ENCODE measurements at regions not wholly inside any gene's neighbourhood (a gene's known extent, or its start where the extent isn't known, plus 50 kb on each side); places are given as distances from the start of the nearest gene placed in this dataset.

GRCh38 chr4:17097362-17097761 is 198.9 kb upstream of the LDB2 start:
- no peak for DNase-seq
- CTCF ChIA-PET, result no interaction called here

GRCh38 chr4:17096692-17097091 is 198.2 kb upstream of the LDB2 start:
- Histone ChIP-seq H3K36me3 (ENCODE audit: low read depth) (no peaks in the 10 kb centered on the region), H3K27me3 (ENCODE audit: insufficient read depth, low read depth) (no peaks in the 10 kb centered on the region), H3K79me2 (ENCODE audit: low read depth) (no peaks in the 10 kb centered on the region), H4K20me1 (ENCODE audit: insufficient read depth) (no peaks in the 10 kb centered on the region), H3K4me2 (no peak overlapping the region), H3K4me1 (replicated peaks; ENCODE audit: insufficient read depth) (no peaks in the 10 kb centered on the region), H2AFZ (no peak overlapping the region), H3K9me3 (ENCODE audit: insufficient read depth, low read depth) (no peaks in the 10 kb centered on the region), H3K4me3 (no peak overlapping the region), H3F3A (ENCODE audit: insufficient read depth, low read depth) (no peaks in the 10 kb centered on the region), H3K9me2 (ENCODE audit: insufficient read depth) (no peaks in the 10 kb centered on the region), H3K27ac (no peak overlapping the region)
- CTCF ChIA-PET, result no interaction called here
- no TSS peak for BruUV-seq (replicated peaks)
- DNase-seq, result no peak
- no peak for TF ChIP-seq EZH2 (IDR thresholded peaks at IDR 0.05; ENCODE audit: low read depth)
- POLR2A ChIA-PET (ENCODE audit: unreplicated experiment), result no interaction called here
- intact Hi-C loops (cut with micrococcal nuclease; ENCODE audit: unreplicated experiment), result no loop called here

More at GRCh38 chr4:17097362-17097761, 198.9 kb upstream of the LDB2 start:
- Histone ChIP-seq H2AFZ (no peak overlapping the region), H4K20me1 (ENCODE audit: insufficient read depth) (no peaks in the 10 kb centered on the region), H3K36me3 (ENCODE audit: low read depth) (no peaks in the 10 kb centered on the region), H3K4me1 (replicated peaks; ENCODE audit: insufficient read depth) (no peaks in the 10 kb centered on the region), H3K27me3 (ENCODE audit: insufficient read depth, low read depth) (no peaks in the 10 kb centered on the region), H3K9me3 (ENCODE audit: insufficient read depth, low read depth) (no peaks in the 10 kb centered on the region), H3K27ac (no peak overlapping the region), H3K4me2 (no peak overlapping the region), H3F3A (ENCODE audit: insufficient read depth, low read depth) (no peaks in the 10 kb centered on the region), H3K79me2 (ENCODE audit: low read depth) (no peaks in the 10 kb centered on the region), H3K9me2 (ENCODE audit: insufficient read depth) (no peaks in the 10 kb centered on the region), H3K4me3 (no peak overlapping the region)
- no peak for TF ChIP-seq EZH2 (IDR thresholded peaks at IDR 0.05; ENCODE audit: low read depth)
- TF ChIP-seq, protein P1, sequence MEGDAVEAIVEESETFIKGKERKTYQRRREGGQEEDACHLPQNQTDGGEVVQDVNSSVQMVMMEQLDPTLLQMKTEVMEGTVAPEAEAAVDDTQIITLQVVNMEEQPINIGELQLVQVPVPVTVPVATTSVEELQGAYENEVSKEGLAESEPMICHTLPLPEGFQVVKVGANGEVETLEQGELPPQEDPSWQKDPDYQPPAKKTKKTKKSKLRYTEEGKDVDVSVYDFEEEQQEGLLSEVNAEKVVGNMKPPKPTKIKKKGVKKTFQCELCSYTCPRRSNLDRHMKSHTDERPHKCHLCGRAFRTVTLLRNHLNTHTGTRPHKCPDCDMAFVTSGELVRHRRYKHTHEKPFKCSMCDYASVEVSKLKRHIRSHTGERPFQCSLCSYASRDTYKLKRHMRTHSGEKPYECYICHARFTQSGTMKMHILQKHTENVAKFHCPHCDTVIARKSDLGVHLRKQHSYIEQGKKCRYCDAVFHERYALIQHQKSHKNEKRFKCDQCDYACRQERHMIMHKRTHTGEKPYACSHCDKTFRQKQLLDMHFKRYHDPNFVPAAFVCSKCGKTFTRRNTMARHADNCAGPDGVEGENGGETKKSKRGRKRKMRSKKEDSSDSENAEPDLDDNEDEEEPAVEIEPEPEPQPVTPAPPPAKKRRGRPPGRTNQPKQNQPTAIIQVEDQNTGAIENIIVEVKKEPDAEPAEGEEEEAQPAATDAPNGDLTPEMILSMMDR (conservative IDR thresholded peaks at IDR 0.05), result no peak
- POLR2A ChIA-PET (ENCODE audit: unreplicated experiment), result no interaction called here
- intact Hi-C loops (cut with micrococcal nuclease; ENCODE audit: unreplicated experiment), result no loop called here
- BruUV-seq (replicated peaks), result no TSS peak

DNA sequence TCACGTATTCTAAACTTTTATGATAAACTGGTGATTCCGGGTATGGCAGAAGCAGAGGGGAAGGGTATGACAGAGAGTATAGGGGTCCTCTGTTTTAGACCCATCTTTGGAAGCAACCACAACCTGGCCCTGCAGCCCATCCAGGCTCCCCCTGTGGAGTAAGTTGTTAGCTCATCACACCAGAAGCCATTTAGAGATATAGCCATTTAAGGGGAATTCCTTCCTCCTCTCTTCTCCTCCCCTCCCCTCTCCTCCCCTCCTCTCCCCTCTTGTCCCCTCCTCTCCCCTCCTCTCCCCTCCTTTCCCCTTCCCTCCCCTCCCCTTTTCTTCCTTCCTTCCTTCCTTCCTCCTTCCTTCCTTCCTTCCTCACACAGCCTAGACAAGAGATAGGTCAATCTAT is 197.3 kb upstream of the LDB2 start:
- no peak overlapping the region for H3K4me3 ChIP-seq
- no peak overlapping the region for H3K27ac ChIP-seq
- intact Hi-C loops (cut with micrococcal nuclease; ENCODE audit: unreplicated experiment), result no loop called here
- TF ChIP-seq EZH2 (IDR thresholded peaks at IDR 0.05; ENCODE audit: low read depth), result no peak
- TF ChIP-seq, protein P1 (conservative IDR thresholded peaks at IDR 0.05), result no peak
- no peaks in the 10 kb centered on the region for H3K9me3 ChIP-seq (ENCODE audit: insufficient read depth, low read depth)
- no peak overlapping the region for H3K4me2 ChIP-seq
- H3K4me1 ChIP-seq (replicated peaks; ENCODE audit: insufficient read depth), result no peaks in the 10 kb centered on the region
- H2AFZ ChIP-seq, result no peak overlapping the region
- no peaks in the 10 kb centered on the region for H4K20me1 ChIP-seq (ENCODE audit: insufficient read depth)
- no peak for DNase-seq
- no peaks in the 10 kb centered on the region for H3F3A ChIP-seq (ENCODE audit: insufficient read depth, low read depth)
- no peaks in the 10 kb centered on the region for H3K36me3 ChIP-seq (ENCODE audit: low read depth)
- no peaks in the 10 kb centered on the region for H3K9me2 ChIP-seq (ENCODE audit: insufficient read depth)
- ChIA-PET CTCF (no interaction called here), POLR2A (ENCODE audit: unreplicated experiment) (no interaction called here)
- no peaks in the 10 kb centered on the region for H3K79me2 ChIP-seq (ENCODE audit: low read depth)
- no peaks in the 10 kb centered on the region for H3K27me3 ChIP-seq (ENCODE audit: insufficient read depth, low read depth)
- no TSS peak for BruUV-seq (replicated peaks)

DNA sequence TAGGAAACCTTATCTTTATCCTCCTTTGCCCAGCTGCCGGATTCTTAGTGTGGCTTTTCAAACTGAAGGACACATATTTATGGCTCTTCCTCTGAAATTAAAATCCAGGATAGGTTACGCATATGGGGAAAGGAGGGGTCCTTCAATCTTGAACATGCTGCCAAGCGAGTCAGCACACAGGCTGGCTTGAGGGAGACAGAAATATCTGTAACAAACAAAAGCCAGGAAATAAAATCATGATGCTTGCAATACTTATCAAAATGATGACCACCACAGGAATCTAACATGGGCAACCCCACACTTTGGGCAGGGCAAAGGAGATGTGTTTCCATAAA is 196.4 kb upstream of the LDB2 start:
- no peaks in the 10 kb centered on the region for H3K79me2 ChIP-seq (ENCODE audit: low read depth)
- POLR2A ChIA-PET (ENCODE audit: unreplicated experiment), result no interaction called here
- no peak for DNase-seq
- no peaks in the 10 kb centered on the region for H3K9me2 ChIP-seq (ENCODE audit: insufficient read depth)
- H3K9me3 ChIP-seq (ENCODE audit: insufficient read depth, low read depth), result no peaks in the 10 kb centered on the region
- H3K4me1 ChIP-seq (replicated peaks; ENCODE audit: insufficient read depth), result no peaks in the 10 kb centered on the region
- no TSS peak for BruUV-seq (replicated peaks)
- no peak overlapping the region for H3K27ac ChIP-seq
- no peak overlapping the region for H3K4me3 ChIP-seq
- H3K36me3 ChIP-seq (ENCODE audit: low read depth), result no peaks in the 10 kb centered on the region
- H3K4me2 ChIP-seq, result no peak overlapping the region
- intact Hi-C loops (cut with micrococcal nuclease; ENCODE audit: unreplicated experiment), result no loop called here
- no peaks in the 10 kb centered on the region for H3F3A ChIP-seq (ENCODE audit: insufficient read depth, low read depth)
- no peaks in the 10 kb centered on the region for H4K20me1 ChIP-seq (ENCODE audit: insufficient read depth)
- H3K27me3 ChIP-seq (ENCODE audit: insufficient read depth, low read depth), result no peaks in the 10 kb centered on the region
- H2AFZ ChIP-seq, result no peak overlapping the region
- no peak for TF ChIP-seq EZH2 (IDR thresholded peaks at IDR 0.05; ENCODE audit: low read depth)
- TF ChIP-seq, protein P1 (conservative IDR thresholded peaks at IDR 0.05), result no peak
- CTCF ChIA-PET, result no interaction called here
